Ovary (tissue), 3 donors: ENCODE measurements at regions not wholly inside any gene's neighbourhood (a gene's known extent, or its start where the extent isn't known, plus 50 kb on each side); places are given as distances from the start of the nearest gene placed in this dataset.

Experiments used
- CTCF ChIP-seq, 3 donors: fragments of 450-650 bp in 2 of 3; fragments of 200-600 bp in 1 of 3; IDR thresholded peaks; one replicate each; pipeline versions ENCODE4 v1.5.1 to v1.8.0; 2016 to 2022; ENCODE audit warnings: antibody characterized with exemption in 3 of 3, mild to moderate bottlenecking in 1 of 3
- POLR2A ChIP-seq: fragments of 450-650 bp; IDR thresholded peaks from one replicate; pipeline ENCODE4 v1.6.1; 2017; ENCODE audit warnings: antibody characterized with exemption, mild to moderate bottlenecking, moderate library complexity
- donor health status: DM: no; HTN: no; CAD: no.

GRCh38 chr15:94053626-94054025 lies 177.7 kb upstream of the MCTP2 start:
- TF ChIP-seq CTCF (IDR thresholded peaks at IDR 0.05) (no peak), POLR2A (no peak)
